Tongue (tissue), 1 donor: ENCODE measurements at regions not wholly inside any gene's neighbourhood (a gene's known extent, or its start where the extent isn't known, plus 50 kb on each side); places are given as distances from the start of the nearest gene placed in this dataset.
"Not testable (repeated sequence)": the region's sequence is repeated elsewhere in the genome, so short reads cannot be mapped to it uniquely, and the experiment has no call there.

Experiments
- DNase-seq: peaks from one replicate; pipeline ENCODE4 v3.0.0-alpha.2; 2015

- no peak for DNase-seq
Observed at GRCh38 chr20:4344670-4345069, 95.6 kb upstream of the ADRA1D start.

DNA sequence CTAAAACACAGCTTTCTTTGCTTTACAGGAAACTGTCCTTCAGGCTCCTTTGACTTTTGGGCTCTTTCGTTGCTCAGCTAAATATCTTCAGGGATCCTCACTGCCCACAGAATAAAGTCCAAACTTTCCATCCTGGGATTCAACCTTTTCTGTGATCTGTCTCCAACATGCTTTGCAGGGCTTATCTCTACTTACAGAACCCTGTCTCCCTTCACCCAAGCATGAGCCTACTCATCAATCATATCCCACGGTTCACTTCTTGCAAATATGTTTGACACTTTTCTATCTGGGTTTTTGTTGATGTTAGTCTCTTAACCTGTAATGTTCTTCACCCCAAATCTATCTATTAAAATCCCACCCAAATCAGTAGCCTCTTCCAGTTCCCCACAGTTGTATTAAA, 93.5 kb upstream of the ADRA1D start:
- no peak for DNase-seq

- peak; percentile 46 for DNase-seq
Observed at GRCh38 chr20:4341804-4342485, 92.9 kb upstream of the ADRA1D start.

DNA sequence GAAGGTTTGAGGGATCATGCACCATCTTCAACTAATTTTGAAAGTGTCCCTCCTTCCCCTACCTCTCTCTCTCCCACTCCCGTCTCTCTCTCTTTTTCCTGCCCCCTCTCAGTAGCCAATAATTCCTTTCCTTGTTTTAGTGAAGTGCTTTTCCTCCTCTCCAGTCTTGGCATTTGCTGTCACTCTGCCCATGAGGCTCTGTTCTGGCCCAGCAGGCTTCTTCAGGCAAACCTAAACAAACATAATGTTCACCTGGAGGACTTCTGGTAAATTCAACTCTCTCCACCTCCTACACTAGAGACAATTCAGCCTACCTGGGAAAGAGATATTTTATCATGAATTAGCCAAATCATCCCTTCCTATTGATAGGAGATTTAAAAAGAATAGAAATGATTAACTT, 86.6 kb upstream of the ADRA1D start:
- no peak for DNase-seq

DNA sequence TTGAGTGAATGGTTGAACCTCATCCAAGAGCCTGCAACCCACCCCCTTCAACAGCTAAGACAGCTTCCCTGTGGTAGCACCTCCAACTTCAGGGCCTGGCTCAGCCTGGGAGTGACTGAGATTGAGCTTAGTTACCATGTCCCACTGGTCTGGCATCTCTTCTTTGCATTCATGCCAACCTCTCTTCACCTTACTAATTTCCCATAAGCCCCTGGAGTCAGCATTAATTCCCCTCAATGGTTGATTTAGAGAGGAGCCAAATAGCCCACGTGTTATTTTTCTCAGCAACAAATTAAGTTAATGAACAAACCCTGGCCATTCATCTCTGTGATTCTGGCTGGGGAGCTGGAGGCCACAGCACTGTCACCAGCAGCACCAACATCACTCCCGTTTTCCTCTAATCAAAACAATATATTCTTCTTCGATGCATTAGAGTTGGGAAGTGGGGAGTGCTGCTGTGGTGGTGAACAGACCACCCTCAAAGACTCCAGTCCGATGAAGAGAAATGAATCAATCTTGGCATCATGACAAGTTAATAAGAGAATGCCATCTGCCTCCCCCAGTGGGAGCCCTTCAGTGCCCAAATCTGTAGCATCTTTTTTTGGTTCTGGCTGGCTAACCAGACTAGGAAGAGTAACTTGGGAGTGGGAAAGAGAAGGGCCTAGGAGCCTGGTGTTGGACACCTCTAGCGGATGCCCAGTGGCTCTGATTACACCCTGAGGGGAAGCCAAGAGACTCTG, 83.2 kb upstream of the ADRA1D start:
- no peak for DNase-seq

DNA sequence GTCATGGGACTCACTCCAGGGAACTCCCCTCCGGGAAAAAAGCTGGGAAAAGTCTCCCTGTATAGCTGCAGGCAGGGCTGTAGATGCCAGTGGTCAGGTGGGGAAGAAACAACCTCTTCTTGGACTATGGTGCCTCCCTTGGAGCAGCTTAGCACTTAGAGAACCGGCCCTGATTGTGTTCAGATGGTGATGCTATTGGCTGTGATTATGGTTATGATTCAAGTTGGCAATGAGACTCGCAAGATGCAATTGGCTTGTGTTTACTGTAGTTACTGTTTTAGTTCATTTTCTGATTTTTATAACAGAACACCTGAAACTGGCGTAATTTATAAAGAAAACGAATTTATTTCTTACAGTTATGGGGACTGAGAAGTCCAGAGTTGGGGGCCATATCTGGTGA, 80.9 kb upstream of the ADRA1D start:
- no peak for DNase-seq

GRCh38 chr20:4329232-4329631, 80.1 kb upstream of the ADRA1D start:
- DNase-seq = no peak

DNA sequence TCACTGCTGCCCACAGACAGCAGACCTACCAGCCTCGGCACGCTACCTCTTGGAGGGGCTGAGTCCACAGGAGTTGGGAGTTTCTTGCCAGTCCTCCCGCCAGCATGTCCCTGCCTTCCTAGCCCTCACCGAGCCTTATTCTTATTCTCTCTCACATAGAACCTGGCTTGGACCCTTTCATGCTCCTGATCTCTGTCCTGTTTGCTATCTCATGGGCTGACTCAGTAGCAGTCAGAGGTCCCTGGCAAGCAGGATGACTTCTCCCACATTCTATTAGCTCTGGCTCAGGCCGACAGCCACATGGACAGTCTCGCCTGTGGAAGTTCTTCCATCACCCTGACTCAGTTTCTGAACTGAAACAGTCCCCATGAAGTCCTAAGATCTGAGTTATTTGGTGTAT, 79.5 kb upstream of the ADRA1D start:
- no peak for DNase-seq

DNA sequence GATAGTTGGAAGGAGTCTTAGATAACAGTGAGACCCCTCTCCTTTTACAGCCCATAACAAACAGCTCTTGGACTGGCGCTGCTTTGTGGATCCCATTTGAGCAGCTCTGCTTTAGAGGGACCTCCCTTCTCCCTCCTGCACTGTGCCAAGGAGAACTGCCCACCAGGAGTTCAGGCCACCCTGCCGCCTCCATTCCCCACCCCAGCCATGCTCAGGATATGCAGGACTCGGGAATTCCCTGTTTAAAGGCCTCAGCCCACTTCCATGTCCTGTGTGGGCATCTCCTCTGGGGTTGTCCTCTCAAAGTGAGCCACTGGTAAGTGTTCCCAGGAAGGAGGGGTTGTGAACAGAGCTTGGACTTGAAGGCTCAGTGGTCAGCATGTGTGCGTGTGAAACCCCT, 78.9 kb upstream of the ADRA1D start:
- DNase-seq = no peak

DNA sequence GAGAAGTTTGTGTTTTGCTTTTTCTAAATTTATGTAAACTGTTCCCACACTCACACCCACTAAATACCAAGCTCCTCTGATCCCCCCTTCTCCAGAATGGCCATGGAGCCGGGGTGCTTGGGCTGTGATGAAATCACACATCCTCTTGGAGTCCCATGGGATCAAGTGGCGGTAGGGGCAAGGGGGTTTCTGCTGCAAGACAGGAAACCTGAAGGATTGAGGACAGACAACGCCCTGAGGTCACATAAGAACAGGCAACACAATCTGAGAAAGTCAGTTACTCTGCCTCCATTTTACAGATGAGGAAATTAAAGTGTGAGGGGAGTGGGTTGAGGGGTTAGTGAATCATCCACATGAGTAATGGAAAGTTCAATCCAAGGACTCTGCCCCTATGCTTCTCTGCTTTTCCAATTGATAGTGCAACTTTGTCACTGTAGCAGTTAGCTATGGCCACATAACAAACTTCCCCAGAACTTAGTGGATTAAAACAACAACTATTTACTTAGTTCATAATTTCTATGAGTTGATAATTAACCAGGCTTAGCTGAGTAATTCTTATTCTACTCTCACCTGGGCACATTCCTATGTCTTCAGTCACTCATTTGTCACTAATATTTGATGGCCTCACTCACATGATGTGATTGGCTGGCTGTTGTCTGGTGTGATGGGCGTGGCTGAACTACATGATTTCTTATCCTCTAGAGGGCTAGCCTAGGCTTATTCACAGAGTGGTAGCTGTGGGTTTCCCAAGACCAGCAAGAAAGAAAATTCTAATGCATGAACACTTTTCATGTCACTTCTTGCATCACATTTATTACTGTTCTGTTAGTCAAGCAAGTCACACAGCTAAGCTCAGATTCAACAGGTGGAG, 77.3 kb upstream of the ADRA1D start:
- no peak for DNase-seq

GRCh38 chr20:4325548-4326187, 76.6 kb upstream of the ADRA1D start:
- DNase-seq = no peak

DNA sequence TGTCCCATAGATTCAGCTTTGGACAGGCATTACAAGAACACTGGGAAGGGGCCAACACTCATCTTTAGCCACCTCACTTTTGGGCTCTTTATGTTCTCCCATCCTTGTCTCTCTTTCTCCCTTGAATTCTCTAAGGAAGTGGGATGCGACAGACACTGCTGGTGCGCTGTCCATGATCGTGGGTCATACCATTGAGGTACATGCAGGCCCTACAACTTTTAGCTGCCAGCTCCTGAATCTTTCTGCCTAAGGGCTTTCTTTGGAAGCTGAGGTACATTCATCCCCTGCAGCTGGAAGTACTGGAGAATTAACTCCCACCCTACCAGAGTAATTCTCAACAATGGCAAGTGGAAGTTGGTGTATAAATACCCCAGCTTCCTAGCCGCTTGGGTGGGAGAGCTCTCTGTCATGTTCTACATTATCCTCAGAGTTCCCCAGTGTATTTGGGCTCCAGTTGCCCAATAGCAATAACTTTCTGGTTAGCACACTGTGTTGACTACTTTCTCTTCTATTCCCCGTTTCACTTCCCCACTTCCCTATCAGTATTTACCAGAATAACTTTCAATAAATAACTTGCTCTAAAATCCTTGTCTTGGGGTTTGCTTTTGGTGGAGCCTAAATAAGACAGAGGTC, 75.6 kb upstream of the ADRA1D start:
- DNase-seq = no peak

GRCh38 chr20:4322499-4322898, 73.4 kb upstream of the ADRA1D start:
- DNase-seq = no peak

DNA sequence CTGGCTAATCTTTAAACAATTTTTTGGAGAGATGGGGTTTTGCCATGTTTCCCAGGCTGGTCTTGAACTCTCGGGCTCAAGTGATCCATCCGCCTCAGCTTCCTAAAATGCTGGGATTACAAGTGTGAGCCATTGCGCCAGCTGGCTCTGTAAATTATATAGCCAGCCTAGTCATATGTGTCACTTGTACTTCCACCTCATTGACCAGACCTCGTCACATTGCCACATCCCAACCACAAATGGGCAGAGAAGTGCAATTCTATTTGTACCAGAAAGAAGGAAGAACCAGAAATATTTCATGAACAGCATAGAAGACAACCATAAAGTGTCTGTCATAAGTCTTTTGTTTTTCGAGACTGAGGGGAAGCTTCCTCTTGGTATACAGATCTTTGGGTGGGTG, 71.2 kb upstream of the ADRA1D start:
- DNase-seq = no peak

DNA sequence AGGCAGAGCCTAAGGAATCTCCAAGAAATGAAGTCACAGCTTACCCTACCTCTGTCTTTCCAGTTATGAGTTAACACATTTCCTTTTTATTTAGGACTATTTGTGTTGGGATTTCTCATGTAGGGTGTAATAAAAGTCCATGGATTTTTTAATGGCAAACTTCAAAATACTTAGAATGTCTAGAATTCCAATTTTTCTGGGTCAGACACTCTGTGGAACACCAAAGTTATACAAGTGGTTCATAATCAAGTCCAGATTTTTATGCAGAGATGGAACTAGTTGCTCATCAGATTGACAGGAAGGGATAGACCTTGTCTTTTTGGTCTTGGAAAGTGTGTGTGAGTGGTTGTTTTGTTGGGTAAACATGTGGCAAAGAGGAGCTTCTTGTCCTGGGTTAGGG, 69.8 kb upstream of the ADRA1D start:
- no peak for DNase-seq

DNA sequence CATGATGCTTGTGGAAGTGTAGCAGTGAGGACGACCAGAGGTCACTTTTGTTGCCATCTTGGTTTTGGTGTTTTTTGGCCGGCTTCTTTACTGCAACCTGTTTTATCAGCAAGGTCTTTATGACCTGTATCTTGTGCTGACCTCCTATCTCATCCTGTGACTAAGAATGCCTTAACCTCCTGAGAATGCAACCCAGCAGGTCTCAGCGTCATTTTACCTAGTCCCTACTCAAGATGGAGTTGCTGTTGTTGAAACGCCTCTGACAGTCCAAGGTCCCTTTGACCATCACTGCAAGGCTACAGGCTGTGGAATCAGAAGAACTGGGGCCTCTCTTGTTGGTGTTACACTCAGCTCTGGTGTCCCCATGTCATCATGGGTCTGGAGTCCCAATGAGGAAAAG, 61.5 kb upstream of the ADRA1D start:
- not testable (repeated sequence) for DNase-seq

DNA sequence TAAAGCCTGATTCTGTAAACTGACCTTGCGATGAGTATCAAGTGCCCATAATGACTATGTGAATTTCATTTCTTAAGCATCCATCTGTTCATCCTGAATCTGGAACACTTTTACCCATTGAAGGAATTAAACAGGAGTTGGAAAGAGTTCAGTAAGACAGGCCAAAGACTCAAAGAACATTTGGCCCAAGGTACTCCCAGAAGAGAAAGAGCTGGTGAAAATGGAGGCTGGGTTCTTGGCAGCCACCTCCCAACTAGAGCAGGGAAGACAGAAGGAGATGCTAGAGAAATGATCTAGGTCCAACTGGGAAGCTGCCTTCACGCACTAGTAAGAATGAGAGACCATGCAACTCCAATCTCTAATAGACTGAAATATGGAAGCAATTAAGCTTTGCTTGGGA, 57.1 kb upstream of the ADRA1D start:
- DNase-seq = no peak

GRCh38 chr20:4305091-4305490, 56.0 kb upstream of the ADRA1D start:
- no peak for DNase-seq

DNA sequence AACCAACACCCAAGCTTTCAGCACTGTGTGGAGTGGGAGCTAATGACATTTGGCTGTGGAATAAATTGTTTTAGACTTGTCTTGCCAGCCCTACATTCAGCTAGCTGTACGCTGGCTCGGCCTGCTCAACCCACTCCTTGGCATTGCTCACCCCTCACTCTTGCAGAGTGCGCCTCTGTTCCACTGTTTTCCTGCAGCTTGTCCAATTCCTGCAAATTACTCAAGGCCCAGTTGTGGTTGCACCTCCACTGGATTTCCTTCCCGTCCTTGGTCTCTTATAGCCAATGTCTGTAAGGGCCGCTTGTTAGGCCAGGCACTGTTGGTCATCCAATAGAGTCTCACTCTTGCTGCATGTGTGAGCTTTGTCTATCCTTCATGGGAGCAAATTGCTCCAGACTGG, 55.5 kb upstream of the ADRA1D start:
- DNase-seq = no peak

GRCh38 chr20:4303136-4303535, 54.0 kb upstream of the ADRA1D start:
- DNase-seq = no peak

DNA sequence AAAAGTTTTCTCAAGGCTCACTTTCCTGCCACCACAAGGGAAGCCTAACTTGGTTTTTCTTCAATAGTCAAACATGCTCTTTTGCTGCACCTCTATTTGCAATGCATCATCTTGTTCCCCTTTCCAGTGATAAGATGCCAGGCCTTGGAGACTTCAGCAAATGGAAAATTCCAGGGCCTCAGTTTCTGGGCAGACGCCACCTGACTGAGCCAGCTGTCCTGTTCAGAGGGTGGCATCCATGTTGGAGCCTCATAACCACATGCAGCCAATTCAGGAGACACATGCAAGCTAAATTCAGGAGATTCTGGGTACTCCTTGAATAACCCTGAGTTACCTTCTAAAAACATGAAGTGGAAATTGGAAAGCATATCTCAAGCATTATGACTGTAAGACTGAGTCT, 51.8 kb upstream of the ADRA1D start:
- DNase-seq = no peak

DNA sequence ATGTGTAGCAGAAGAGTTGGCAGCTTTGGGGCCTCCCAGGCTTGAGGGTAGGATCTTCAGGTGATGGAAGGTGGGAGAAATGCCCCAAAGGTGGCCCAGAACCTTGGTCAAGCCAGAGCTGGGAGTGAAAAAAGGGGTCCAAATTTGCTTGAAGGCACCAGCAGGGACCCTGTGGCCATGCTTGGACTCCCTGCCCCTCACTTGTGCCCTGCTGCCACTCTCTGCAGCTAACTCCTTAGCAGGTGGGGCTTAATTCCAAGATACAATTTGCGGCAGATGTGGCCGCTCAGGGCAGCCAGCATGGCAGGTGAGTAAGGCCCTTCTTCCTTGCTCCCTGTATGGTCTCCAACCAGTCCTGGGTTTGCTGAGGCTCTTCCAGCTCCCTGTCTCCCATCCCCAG, 51.3 kb upstream of the ADRA1D start:
- DNase-seq = no peak
